GM12878 (cell line): ENCODE measurements at regions not wholly inside any gene's neighbourhood (a gene's known extent, or its start where the extent isn't known, plus 50 kb on each side); places are given as distances from the start of the nearest gene placed in this dataset.

Experiments
- BCL11A ChIP-seq: IDR thresholded peaks from 2 replicates; pipeline ENCODE4 v1.6.1; 2011; ENCODE audit warnings: low read depth, low read length
- ESRRA ChIP-seq: IDR thresholded peaks from 2 replicates; pipeline ENCODE4 v1.6.1; 2012; ENCODE audit warnings: mild to moderate bottlenecking, low read length, improper control_type of control experiment
- HSF1 ChIP-seq: fragments of 150-350 bp; IDR thresholded peaks from 2 replicates; pipeline ENCODE4 v1.6.1; 2014; ENCODE audit warnings: mild to moderate bottlenecking, low read depth, low read length
- KDM1A ChIP-seq: fragments of 200-600 bp; sonication (generic); IDR thresholded peaks from 2 replicates; pipeline ENCODE4 v1.6.1; 2016; ENCODE audit warnings: borderline replicate concordance
- KLF5 ChIP-seq: fragments of 450-650 bp; IDR thresholded peaks from 2 replicates; pipeline ENCODE4 v1.6.1; 2014; ENCODE audit warnings: mild to moderate bottlenecking; ENCODE audit not compliant: partially characterized antibody
- MYC ChIP-seq: IDR thresholded peaks from 2 replicates; pipeline ENCODE4 v1.6.1; 2011; ENCODE audit warnings: mild to moderate bottlenecking, low read length, moderate library complexity, inconsistent platforms; ENCODE audit not compliant: insufficient read depth, insufficient replicate concordance, insufficient read length, severe bottlenecking
- POLR2A ChIP-seq: IDR thresholded peaks from 2 replicates; pipeline ENCODE4 v1.6.1; 2011; ENCODE audit warnings: low read depth, mild to moderate bottlenecking, low read length
- SKIL ChIP-seq: fragments of 450-650 bp; IDR thresholded peaks from 2 replicates; pipeline ENCODE4 v1.6.1; 2017; ENCODE audit warnings: mild to moderate bottlenecking, low read depth, inconsistent platforms; ENCODE audit not compliant: poor library complexity, severe bottlenecking
- SPI1 ChIP-seq: IDR thresholded peaks from 2 replicates; pipeline ENCODE4 v1.6.1; 2011; ENCODE audit warnings: low read depth, mild to moderate bottlenecking, low read length, moderate library complexity, borderline replicate concordance; ENCODE audit not compliant: insufficient read depth
- ZNF592 ChIP-seq: fragments of 450-650 bp; IDR thresholded peaks from 2 replicates; pipeline ENCODE4 v1.6.1; 2017; ENCODE audit warnings: mild to moderate bottlenecking, moderate library complexity
- ZZZ3 ChIP-seq: IDR thresholded peaks from 2 replicates; pipeline ENCODE4 v1.6.1; 2011; ENCODE audit warnings: low read depth; ENCODE audit not compliant: control insufficient read depth, insufficient read length

- TF ChIP-seq ZZZ3 (no peak), SKIL (no peak), SPI1 (no peak), KDM1A (no peak), ESRRA (no peak), POLR2A (no peak), HSF1 (no peak), BCL11A (no peak), KLF5 (no peak), ZNF592 (no peak), MYC (no peak)
These were observed 112.0 kb downstream of the FAM43A start (continued) for GRCh38 chr3:194797555-194798250.
